Adipocyte (in vitro differentiated cells): ENCODE measurements at regions not wholly inside any gene's neighbourhood (a gene's known extent, or its start where the extent isn't known, plus 50 kb on each side); places are given as distances from the start of the nearest gene placed in this dataset.
"Not testable (repeated sequence)": the region's sequence is repeated elsewhere in the genome, so short reads cannot be mapped to it uniquely, and the experiment has no call there.

Source experiments
- DNase-seq: peaks from one replicate; pipeline ENCODE4 v3.0.0-alpha.2; 2015; ENCODE audit warnings: low read depth
- H3K27me3 ChIP-seq: replicated peaks from 2 replicates; pipeline ENCODE4 v1.7.0; 2013; ENCODE audit warnings: mild to moderate bottlenecking, low read length, moderate library complexity; ENCODE audit not compliant: control insufficient read depth, insufficient read depth
- H3K36me3 ChIP-seq: 2 replicates; pipeline ENCODE4 v1.7.0; 2013; ENCODE audit warnings: low read length, mild to moderate bottlenecking, moderate library complexity; ENCODE audit not compliant: control insufficient read depth, insufficient read depth, severe bottlenecking
- H3K4me1 ChIP-seq: 2 replicates; pipeline ENCODE4 v1.7.0; 2013; ENCODE audit warnings: mild to moderate bottlenecking, low read length, moderate library complexity; ENCODE audit not compliant: control insufficient read depth, insufficient read depth
- H3K4me3 ChIP-seq: 2 replicates; pipeline ENCODE4 v1.7.0; 2013; ENCODE audit warnings: mild to moderate bottlenecking, low read length, moderate library complexity
- H3K9ac ChIP-seq: 2 replicates; pipeline ENCODE4 v1.7.0; 2013; ENCODE audit warnings: mild to moderate bottlenecking, low read length, moderate library complexity
- H3K9me3 ChIP-seq: 2 replicates; pipeline ENCODE4 v1.7.0; 2013; ENCODE audit warnings: mild to moderate bottlenecking, low read length, moderate library complexity; ENCODE audit not compliant: control insufficient read depth

- no peak for DNase-seq
- Histone ChIP-seq H3K36me3 (no peaks in the 10 kb centered on the region), H3K9ac (no peak overlapping the region), H3K9me3 (no peaks in the 10 kb centered on the region), H3K4me3 (no peak overlapping the region), H3K4me1 (peaks cover 2% of the 10 kb centered on the region), H3K27me3 (no peaks in the 10 kb centered on the region)
Measured at GRCh38 chr5:60495644-60496520, 204.1 kb downstream of the DEPDC1B start.

DNA sequence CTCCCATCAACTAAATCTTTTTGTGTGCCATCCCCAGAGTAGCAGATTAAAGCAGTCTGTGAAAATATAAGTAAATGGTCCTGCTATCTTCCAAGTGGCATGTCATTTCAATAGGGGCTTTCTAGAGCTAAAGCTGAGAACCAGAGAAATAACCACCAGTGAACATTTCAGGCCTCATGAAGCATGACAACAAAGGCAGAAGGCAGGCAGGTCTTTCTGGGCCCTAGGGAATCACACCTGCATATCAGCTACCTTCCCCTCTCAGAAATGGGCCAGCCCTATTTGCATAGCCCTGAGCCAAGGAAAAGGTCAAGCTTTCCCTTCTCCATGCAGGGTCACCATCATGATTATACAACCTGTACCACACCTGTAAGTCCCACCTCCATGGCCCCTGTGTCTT lies 205.3 kb downstream of the DEPDC1B start:
- H3K9me3 ChIP-seq = no peaks in the 10 kb centered on the region
- H3K4me1 ChIP-seq = peaks cover 2% of the 10 kb centered on the region
- no peak for DNase-seq
- no peaks in the 10 kb centered on the region for H3K36me3 ChIP-seq
- H3K27me3 ChIP-seq = no peaks in the 10 kb centered on the region
- H3K9ac ChIP-seq = no peak overlapping the region
- no peak overlapping the region for H3K4me3 ChIP-seq

DNA sequence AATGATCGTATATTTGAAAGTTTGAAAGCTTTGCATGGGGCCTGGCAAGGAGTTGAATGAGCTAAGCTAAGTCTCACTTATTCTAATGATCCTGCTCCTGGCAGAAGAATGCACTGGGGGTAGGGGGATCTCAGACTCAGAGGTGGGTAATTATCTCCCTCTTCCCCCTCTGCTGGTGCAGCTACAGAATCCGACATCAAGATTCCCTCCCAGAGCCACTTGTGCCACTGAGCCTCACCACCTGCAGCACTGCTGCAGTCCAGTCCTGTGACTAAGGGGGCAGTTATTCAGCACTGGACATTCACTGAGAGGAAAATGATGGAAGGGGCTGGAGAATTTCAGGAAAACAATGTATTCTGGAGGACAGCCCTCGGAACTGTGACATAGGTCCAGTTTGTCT lies 205.8 kb downstream of the DEPDC1B start:
- Histone ChIP-seq H3K4me3 (no peak overlapping the region), H3K4me1 (peaks cover 2% of the 10 kb centered on the region), H3K36me3 (no peaks in the 10 kb centered on the region), H3K9me3 (no peaks in the 10 kb centered on the region), H3K27me3 (no peaks in the 10 kb centered on the region), H3K9ac (no peak overlapping the region)
- no peak for DNase-seq

DNA sequence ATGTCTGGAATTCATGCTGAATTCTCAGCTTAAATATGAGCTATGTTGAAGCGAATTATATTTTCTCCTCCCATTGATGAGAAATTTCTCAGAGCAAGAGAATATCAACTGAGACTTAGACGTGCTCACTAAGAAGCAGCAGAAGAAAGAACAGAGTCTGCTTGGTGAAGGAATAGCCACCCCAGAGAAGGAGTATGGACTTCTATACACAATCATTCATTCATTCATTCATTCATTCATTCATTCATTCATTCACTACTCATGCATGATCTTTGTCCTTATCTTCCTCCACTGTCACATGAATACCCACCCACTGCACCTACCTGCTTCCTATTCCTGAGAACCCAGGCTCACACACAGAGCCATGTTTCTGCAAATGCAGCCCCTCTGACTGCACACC lies 206.6 kb downstream of the DEPDC1B start:
- H3K4me3 ChIP-seq = no peak overlapping the region
- no peaks in the 10 kb centered on the region for H3K36me3 ChIP-seq
- DNase-seq = no peak
- H3K4me1 ChIP-seq = peaks cover 2% of the 10 kb centered on the region
- H3K9me3 ChIP-seq = no peaks in the 10 kb centered on the region
- no peak overlapping the region for H3K9ac ChIP-seq
- no peaks in the 10 kb centered on the region for H3K27me3 ChIP-seq

GRCh38 chr5:60492958-60493357 lies 207.0 kb downstream of the DEPDC1B start:
- H3K9ac ChIP-seq = no peak overlapping the region

DNA sequence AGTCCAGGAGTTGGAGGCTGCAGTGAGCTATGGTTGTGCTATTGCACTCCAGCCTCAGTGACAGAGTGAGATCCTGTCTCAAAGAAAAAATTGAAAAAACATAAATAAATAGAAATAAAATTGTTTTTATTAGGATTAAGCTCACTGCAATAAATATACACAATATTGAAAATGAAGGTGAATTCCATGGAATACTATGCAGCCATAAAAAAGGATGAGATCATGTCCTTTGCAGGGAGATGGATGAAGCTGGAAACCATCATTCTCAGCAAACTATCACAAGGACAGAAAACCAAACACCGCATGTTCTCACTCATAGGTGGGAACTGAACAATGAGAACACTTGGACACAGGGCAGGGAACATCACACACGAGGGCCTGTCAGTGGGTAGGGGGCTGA lies 207.6 kb downstream of the DEPDC1B start:
- not testable (repeated sequence) for H3K9me3 ChIP-seq

More at GRCh38 chr5:60492958-60493357, 207.0 kb downstream of the DEPDC1B start:
- no peak overlapping the region for H3K4me3 ChIP-seq
- H3K36me3 ChIP-seq = no peaks in the 10 kb centered on the region
- H3K27me3 ChIP-seq = no peaks in the 10 kb centered on the region
- no peaks in the 10 kb centered on the region for H3K9me3 ChIP-seq
- peaks cover 2% of the 10 kb centered on the region for H3K4me1 ChIP-seq
- DNase-seq = no peak

DNA sequence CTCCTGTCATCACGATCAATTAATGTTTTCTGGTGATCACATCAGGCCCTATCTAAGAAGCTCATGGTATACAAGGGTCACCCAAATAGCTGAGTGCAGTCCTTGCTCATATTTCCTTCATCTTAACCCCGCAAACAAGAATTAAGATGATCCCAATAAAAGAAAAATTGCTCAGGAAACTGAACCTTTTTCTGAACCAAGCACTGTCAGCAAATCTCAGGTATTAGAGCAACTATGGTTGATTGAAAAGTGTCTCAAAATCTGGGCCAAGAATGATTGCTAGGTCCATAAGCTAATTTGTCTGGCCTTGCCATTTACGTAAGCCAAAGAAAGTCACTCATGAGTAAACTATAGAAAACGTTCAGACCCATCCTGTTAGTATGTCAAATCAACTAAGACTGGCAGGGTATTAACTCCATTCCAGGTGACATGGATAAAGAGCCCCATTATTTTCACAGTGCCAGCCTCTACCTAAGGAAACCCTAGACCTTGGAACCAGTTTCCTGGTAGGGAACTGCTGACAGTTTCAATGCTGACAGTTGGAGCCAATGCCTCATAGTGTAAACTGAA lies 209.3 kb downstream of the DEPDC1B start:
- H3K9me3 ChIP-seq = no peaks in the 10 kb centered on the region
- H3K27me3 ChIP-seq = no peaks in the 10 kb centered on the region

More for the DNA sequence above, 207.6 kb downstream of the DEPDC1B start:
- DNase-seq, H3K27me3 ChIP-seq, H3K9ac ChIP-seq, H3K4me3 ChIP-seq, H3K4me1 ChIP-seq, H3K36me3 ChIP-seq: not testable (repeated sequence)

DNA sequence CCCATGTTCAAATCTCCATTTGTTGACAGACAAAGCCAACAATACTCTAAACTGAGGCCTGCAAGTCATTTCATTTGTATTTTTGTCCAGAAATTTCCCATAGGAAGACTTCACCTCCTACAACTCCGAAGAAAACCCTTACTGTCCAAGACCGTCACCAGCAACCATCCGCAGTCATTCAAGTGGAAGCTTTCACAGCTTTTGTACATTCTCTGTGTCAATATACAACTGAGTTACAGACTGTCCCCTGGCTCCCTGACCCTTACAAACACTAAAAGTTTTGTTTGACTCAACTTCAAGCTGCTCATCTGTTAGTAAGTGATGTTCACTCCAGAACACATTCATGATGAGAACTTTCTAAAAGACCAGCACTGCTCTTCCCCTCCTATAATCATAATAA lies 210.1 kb downstream of the DEPDC1B start:
- Histone ChIP-seq H3K27me3 (no peaks in the 10 kb centered on the region), H3K9me3 (no peaks in the 10 kb centered on the region), H3K9ac (no peak overlapping the region), H3K4me1 (peaks cover 2% of the 10 kb centered on the region), H3K4me3 (no peak overlapping the region), H3K36me3 (no peaks in the 10 kb centered on the region)
- DNase-seq = no peak

More for the DNA sequence above, 209.3 kb downstream of the DEPDC1B start:
- no peak overlapping the region for H3K4me3 ChIP-seq
- no peak overlapping the region for H3K9ac ChIP-seq
- DNase-seq = no peak
- peaks cover 2% of the 10 kb centered on the region for H3K4me1 ChIP-seq
- no peaks in the 10 kb centered on the region for H3K36me3 ChIP-seq

- no peak overlapping the region for H3K9ac ChIP-seq
- H3K27me3 ChIP-seq = no peaks in the 10 kb centered on the region
- no peaks in the 10 kb centered on the region for H3K9me3 ChIP-seq
- no peak overlapping the region for H3K4me3 ChIP-seq
- H3K4me1 ChIP-seq = peaks cover 2% of the 10 kb centered on the region
- no peaks in the 10 kb centered on the region for H3K36me3 ChIP-seq
- DNase-seq = peak; percentile 30
Measured at GRCh38 chr5:60489377-60489776, 210.6 kb downstream of the DEPDC1B start.

DNA sequence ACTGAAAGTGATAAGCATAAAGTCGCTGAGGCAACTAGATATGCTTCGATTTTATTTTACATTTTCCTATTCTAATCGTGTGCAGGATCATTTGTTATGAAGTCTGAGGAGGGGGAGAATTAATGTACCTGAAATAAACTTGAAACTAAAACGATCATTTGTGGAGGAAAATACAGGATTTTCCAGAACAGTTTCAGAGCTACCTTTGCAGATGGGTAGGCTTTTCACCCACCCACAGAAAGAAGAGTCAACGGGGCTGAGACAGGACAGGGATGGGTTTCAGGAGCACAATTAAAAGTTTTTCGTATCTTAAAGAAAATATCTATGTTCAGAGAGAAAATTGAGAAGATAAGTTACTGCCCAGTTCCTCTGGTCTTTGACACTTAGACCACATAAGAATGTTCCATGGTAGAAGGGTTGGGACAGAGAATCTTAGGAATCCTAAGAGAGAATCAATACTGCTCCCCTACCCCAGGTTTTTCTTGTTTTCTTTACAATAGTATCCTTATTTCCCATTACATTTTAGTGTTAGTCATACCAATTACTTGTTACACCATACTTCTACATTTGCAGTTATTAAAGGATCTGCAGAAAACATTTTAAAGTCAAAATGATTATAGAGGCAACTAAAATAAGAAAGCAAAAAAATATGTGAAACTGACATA lies 211.4 kb downstream of the DEPDC1B start:
- no peaks in the 10 kb centered on the region for H3K27me3 ChIP-seq
- peak; percentile 36 for DNase-seq
- H3K4me1 ChIP-seq = peaks cover 2% of the 10 kb centered on the region
- H3K4me3 ChIP-seq = no peak overlapping the region
- H3K9ac ChIP-seq = no peak overlapping the region
- H3K36me3 ChIP-seq = no peaks in the 10 kb centered on the region
- H3K9me3 ChIP-seq = no peaks in the 10 kb centered on the region

DNA sequence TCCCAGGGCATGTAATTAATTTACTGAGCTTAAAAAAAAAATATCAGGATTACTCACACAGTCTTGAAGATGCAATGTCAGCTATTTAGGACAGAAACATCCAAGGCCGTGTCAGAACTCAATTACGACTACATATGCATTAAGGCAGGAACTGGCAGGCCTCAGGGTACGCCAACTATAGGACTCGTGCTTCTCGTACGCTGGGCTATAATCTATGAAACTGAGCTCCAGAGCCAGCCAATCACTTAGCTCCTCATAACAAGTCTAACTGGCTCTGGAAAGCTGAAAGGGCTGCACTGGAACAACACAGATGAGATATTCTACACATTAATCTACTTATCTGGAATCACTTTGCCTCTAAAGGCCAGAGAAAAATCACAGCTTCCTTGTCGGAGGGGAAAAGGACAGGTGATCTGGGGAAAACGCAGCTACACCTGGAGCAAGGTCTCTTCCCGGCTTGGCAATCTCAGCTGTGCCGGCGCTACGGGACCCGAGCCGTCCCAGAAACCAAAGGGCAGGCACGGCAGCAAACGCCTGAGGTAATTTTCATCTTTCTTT lies 212.0 kb downstream of the DEPDC1B start:
- H3K9ac ChIP-seq = no peak overlapping the region
- DNase-seq = peak; percentile 14
- H3K4me1 ChIP-seq = peaks cover 2% of the 10 kb centered on the region
- H3K4me3 ChIP-seq = peak overlapping the region; percentile 47
- H3K36me3 ChIP-seq = no peaks in the 10 kb centered on the region
- no peaks in the 10 kb centered on the region for H3K27me3 ChIP-seq
- H3K9me3 ChIP-seq = no peaks in the 10 kb centered on the region
